MM.1S (cell line): ENCODE measurements at regions not wholly inside any gene's neighbourhood (a gene's known extent, or its start where the extent isn't known, plus 50 kb on each side); places are given as distances from the start of the nearest gene placed in this dataset.

ENCODE experiments used
- CTCF ChIP-seq: fragments of 300-600 bp; sonication (generic); IDR thresholded peaks from 2 replicates; pipeline ENCODE4 v1.5.1; 2016; ENCODE audit warnings: antibody characterized with exemption, low read length, mixed read lengths
- EZH2phosphoT487 ChIP-seq: fragments of 300-600 bp; sonication (generic); IDR thresholded peaks from 2 replicates; pipeline ENCODE4 v1.6.1; 2018; ENCODE audit warnings: antibody characterized with exemption, low read length

DNA sequence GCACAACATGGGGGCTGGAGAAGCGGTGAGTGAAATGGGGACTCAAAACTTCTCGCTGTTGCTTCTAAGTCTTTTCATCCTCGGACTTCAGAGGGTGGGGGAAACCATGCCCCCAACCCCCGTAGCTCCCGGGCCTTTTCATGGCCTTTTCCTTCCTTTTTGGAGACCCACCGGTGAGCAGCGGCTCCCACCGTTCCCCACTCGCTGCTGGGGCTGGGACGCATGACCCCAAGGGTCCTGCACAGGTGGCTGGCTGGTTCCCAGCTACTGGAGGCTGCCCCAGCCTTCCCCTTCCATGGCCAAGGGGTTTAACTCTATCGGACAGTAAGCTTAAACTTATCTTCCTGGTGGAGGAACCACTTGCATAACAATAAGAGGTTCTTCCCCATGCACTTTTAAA is 194.3 kb upstream of the FERD3L start:
- no peak for TF ChIP-seq CTCF
- no peak for TF ChIP-seq EZH2phosphoT487
